ENCODE measurements at regions not wholly inside any gene's neighbourhood (a gene's known extent, or its start where the extent isn't known, plus 50 kb on each side); places are given as distances from the start of the nearest gene placed in this dataset.

DNA sequence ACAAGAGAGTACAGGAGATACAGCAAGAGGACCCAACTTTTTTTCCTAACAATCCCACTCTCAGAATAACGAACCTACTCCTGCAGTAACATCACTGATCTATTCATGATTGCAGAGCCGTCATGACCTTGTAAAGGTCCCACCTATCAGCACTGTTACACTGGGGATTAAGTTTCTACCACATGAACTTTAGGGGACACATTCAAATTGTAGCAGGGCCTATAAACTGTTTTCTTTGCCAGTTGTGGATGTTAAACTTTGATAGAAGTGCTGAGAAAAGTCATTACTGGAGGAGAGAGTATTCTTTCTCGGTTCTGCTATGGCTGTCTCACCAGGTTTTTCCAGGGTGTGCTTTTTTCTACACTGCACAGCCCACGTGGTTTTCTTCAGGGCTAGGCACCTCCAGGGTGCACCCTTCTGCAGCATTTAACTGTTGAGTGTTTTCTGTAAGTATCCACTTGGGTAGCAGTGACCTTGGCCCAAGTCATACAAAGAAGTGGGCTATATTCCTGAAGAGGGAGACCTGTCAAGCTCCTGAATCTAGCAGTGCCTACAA lies 131.6 kb upstream of the AHR start:
- peak in 1 of 3 donors; percentile 14 for DNase-seq (ENCODE audit: low read depth in 2 of 3, low spot score in 1 of 3)

DNA sequence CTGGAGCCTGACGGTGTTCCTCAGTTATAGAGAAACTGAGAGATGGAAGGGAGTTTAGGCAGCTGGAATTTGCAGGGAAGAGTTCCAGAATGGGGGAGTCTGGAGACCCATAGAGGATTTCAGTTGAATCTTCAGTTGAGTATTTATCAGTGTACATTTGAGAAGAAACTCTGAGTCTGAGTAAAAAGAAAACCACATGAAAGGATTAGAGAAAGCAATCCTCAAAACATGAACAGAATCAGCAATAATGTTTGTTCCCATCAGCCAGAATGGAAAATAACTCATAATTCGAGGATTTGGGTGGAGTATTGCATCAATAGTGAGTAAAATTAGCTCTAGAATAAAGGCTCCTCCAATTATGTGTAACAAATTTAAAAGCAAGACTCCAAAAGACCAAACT lies 130.0 kb upstream of the AHR start:
- DNase-seq (ENCODE audit: low read depth in 2 of 3, low spot score in 1 of 3) = no peak

DNA sequence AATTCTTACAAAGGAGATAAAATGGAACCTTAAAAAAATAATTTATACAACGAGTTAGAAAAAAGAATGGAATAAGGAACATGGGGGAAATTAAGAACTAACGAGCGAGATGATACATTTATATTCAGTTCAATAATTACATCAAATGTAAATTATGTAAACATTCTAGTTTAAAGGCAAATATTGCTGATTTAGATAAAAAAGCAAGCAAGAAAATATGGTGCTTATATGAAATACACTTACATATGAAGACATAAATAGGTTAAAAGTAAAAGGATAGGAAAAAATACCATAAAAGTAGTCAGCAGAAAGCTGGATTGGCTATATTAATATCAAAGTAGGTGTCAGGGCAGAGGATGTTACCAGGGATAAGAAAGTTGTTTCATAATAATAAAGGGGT lies 127.0 kb upstream of the AHR start:
- DNase-seq (ENCODE audit: low read depth in 2 of 3, low spot score in 1 of 3) = no peak

GRCh38 chr7:17176371-17177032 lies 122.0 kb upstream of the AHR start:
- DNase-seq (ENCODE audit: low read depth in 2 of 3, low spot score in 1 of 3) = no peak

DNA sequence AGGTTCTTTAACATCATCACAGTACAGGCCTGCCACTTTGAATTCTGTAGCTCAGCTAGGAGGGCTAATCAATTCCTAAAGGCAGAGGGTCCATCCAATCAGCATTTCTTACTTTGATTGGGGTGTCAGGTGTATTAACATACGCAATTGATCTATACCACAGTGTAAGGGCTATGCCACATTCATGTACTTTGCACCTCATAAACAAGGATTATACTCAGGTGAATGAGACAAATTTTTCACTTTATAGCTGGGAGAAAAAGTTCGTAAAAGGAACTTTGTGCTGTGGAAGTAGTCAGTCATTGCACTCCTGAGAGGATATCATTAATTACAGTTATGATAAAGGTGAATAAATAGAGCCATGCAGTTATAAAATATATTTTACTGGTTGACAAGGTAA lies 119.9 kb upstream of the AHR start:
- DNase-seq (ENCODE audit: low read depth in 2 of 3, low spot score in 1 of 3) = no peak

DNA sequence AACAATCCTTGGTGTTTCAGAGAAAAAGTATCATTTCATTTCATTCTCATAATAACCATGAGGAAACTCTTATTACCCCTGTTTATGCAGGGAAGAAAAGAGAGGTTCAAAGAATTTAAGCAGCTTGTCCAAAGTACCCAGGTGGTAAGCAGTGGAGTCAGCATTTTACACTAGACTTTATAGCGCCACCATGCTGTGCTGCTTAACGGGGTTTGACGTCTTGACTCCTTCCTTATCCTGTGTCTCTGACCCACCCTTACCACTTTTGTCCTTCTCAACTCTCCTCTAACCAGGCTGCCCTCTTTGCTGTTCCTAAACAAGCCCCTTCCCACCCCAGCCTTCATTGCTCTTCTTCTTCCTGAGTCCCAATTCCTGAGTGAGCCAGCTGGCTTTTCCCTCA lies 117.0 kb upstream of the AHR start:
- DNase-seq (ENCODE audit: low read depth in 2 of 3, low spot score in 1 of 3) = no peak

DNA sequence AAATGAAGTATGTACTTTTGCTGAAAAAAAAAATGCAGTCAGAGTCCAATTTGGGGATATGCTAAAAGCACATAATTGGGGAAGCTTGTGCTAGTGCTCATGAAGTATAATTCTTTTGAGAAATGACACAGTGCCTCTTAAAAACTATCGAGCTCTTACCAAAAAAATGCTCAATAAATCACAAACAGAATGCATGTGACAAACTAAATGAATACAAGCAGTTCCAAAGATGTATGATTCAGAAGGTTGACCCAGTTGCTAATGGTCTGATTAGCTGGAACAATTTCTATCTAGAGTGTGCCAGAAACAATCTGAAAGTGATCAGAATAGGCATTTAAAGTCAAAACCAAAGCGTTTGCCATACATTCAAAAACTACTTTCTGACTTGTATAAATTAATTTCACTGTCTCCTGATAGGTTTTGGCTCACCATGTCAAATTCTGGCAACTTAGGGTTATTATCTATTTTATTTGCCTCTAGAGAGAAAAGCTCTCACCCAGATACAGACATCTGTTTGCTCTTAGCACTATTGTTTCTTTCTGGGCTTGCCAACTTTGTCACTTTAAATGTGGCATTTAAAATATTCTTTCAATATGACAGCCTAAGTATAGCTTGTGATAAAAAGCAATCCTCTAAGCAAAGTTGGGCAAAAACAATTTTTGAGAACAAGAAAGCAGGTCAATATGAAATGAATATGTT lies 114.7 kb upstream of the AHR start:
- DNase-seq (ENCODE audit: low read depth in 2 of 3, low spot score in 1 of 3) = no peak

- no peak for DNase-seq (ENCODE audit: low read depth in 2 of 3, low spot score in 1 of 3)
Observed at GRCh38 chr7:17184805-17185689, 113.4 kb upstream of the AHR start.

GRCh38 chr7:17185690-17186070 lies 112.8 kb upstream of the AHR start:
- DNase-seq (ENCODE audit: low read depth in 2 of 3, low spot score in 1 of 3) = no peak

DNA sequence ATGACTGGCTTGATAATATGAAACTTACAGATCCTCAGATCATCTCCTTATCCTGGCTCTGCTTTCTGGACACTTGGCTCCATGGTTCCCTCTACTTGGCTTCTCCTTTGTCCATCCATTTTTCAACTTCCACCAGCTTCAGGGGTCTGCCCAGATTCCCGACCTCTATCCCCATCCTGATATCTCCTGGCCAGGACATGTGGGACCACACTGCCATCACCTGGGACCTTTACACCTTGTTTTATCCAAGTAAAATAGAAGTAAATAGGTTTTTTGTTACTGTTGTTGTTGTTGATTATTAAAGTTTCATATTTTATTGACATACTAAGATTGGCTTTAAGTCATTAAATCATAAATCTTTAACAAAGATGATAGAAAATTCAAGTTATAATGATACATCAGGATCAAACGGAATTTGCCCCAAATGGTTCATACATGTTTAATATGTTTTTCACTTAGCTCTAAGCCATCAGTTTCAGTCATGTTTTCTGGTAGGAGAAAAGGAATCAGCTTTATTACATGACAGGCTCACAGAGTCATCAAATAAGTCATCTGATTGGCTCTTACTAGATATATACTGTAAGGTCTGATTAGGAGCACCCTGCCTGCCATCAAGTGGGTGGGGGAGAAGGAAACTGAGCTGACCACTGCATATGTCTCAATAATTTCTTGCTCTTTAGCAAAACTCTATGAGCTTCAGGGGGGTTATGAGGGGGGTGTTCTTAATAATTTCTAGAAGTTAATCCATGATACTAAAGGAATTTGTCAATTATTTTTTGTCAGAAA lies 111.5 kb upstream of the AHR start:
- DNase-seq (ENCODE audit: low read depth in 2 of 3, low spot score in 1 of 3) = no peak

- DNase-seq (ENCODE audit: low read depth in 2 of 3, low spot score in 1 of 3) = no peak
Observed at GRCh38 chr7:17194656-17195055, 103.8 kb upstream of the AHR start.

- no peak for DNase-seq (ENCODE audit: low read depth in 2 of 3, low spot score in 1 of 3)
Observed at GRCh38 chr7:17195576-17195975, 102.9 kb upstream of the AHR start.

DNA sequence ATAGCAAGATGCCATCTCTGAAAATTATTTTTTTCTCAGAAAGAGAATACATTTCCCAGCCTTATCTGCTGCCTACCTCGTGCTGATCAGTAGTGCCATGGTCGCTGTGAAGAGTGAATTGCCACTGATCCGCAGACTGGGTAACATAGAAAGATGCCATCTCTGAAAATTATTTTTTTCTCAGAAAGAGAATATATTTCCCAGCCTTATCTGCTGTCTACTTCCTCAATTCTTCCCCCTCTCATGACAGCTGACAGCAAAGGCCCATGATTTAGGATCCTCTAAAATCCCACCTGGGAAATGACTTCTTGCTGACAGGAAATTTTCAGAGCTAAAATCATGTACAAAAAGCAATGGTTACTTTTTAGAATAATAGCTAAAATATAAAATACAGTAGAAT lies 92.5 kb upstream of the AHR start:
- DNase-seq (ENCODE audit: low read depth in 2 of 3, low spot score in 1 of 3) = no peak

DNA sequence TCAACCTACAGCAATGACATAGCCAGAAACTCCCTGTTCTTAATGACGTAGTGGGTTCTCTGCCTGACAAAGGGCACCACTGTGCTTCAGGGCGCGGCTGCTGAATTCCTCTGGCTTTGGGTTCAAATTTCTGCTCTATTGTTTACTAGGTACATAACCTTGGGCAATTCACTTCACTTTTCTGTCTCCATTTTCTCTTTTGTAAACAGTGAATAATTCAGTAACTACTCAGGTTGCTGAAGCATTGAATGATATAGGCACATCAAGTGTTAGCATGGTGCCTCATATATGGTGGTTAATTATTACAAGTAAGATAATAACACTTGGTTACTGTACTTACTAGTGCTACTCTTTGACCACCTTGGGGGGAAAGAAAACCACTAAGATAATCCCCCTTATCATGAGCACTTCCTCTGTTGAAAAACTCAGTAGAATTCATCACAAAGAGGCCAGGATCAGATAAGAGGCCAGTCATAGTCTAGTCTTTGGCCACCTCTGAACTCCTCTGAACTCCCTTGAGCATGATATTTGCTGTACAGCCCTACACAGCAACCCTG lies 92.0 kb upstream of the AHR start:
- DNase-seq (ENCODE audit: low read depth in 2 of 3, low spot score in 1 of 3) = no peak

- no peak for DNase-seq (ENCODE audit: low read depth in 2 of 3, low spot score in 1 of 3)
Observed at GRCh38 chr7:17207220-17207619, 91.2 kb upstream of the AHR start.

DNA sequence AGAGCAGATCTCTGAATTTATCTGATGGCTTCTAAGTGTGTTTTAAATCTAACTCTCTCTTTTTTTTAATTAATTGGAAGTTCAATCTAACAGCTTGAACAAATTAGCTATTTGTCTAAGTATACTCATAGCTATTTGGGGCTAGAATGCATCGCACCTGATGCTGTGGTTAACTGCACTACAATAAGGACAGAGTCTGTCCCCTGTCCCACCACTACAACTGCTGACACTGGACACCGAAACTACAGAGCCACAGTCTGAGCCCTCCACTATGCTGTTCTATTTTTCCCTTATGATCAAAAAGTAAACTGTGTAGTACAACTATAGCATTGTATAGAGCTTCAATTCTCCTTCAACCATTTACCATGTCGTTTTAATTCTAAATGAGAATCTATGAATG lies 89.4 kb upstream of the AHR start:
- DNase-seq (ENCODE audit: low read depth in 2 of 3, low spot score in 1 of 3) = no peak

DNA sequence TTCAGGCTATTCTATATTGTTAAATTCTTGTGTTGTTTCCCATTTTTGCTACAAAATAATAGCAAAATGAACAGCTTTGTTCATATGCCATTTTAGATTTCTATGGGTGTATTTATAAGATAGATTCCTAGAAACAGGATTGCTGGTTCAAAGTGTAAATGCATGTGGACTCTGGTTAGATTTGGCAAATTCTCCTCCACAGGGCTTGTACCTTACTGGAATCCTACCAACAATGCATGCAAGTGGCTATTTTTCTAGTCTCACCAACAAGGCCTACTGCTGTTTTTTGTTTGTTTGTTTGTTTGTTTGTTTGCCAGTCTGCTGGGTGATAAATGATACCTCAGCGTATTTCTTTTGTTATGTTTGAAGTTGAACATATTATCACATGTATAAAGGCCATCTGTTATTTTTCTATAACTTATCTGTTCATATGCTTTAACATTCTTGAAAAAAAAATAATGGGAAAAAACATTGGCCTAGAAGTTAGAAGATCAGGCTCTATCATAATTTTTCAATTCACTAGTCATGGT lies 87.1 kb upstream of the AHR start:
- DNase-seq (ENCODE audit: low read depth in 2 of 3, low spot score in 1 of 3) = no peak

DNA sequence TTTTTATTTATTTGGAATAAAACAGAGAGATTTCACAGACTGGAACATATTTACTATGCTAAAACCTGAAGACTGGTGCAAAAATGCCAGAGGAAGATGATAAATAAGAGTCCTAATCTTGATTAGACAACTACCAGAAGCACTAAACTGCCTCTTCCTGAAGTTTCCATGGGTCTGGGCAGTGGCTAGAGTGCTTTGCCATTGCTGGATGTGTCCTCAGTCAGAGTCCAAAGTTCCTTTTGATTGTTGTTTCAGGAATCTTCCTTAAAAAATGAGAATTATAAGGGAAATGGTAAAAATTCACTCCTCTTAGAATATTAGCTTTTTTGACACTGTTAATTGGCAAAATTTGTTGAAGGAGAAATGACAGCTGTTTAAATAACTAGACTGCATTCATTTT lies 86.3 kb upstream of the AHR start:
- no peak for DNase-seq (ENCODE audit: low read depth in 2 of 3, low spot score in 1 of 3)

- DNase-seq (ENCODE audit: low read depth in 2 of 3, low spot score in 1 of 3) = no peak
Observed at GRCh38 chr7:17227766-17228490, 70.5 kb upstream of the AHR start.

DNA sequence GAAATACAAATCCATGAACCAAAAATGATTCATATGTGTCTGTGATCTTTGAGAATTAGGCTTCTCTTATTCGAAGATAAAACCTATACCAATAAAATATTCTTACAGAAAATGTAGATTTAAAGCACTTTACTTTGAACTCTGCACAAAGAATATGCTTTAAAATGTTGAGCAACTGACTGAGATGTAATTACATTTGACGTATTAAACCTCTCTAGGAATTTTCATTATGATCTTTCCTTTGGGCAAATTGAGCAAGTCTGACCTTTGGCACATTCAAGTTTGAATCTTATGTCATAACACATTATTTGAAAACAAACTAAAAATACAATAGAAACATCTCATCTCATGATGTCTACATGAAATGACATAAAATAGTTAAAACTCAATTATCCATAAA lies 69.2 kb upstream of the AHR start:
- no peak for DNase-seq (ENCODE audit: low read depth in 2 of 3, low spot score in 1 of 3)
